NCI-H82 (cell line): ENCODE measurements at regions not wholly inside any gene's neighbourhood (a gene's known extent, or its start where the extent isn't known, plus 50 kb on each side); places are given as distances from the start of the nearest gene placed in this dataset.

Experiments used
- DNase-seq: peaks from one replicate; lab custom pipeline; 2025; lab: John Stamatoyannopoulos, UW

GRCh38 chr12:115464661-115465060, 780.7 kb upstream of the TBX3 start:
- DNase-seq: no peak

GRCh38 chr12:115464111-115464581, 780.2 kb upstream of the TBX3 start:
- no peak for DNase-seq

GRCh38 chr12:115461401-115461800, 777.4 kb upstream of the TBX3 start:
- no peak for DNase-seq

- no peak for DNase-seq
Observed at GRCh38 chr12:115457798-115458197, 773.8 kb upstream of the TBX3 start.

- peak; percentile 65 for DNase-seq
Observed at GRCh38 chr12:115456946-115457689, 773.1 kb upstream of the TBX3 start.

GRCh38 chr12:115455268-115455681, 771.3 kb upstream of the TBX3 start:
- DNase-seq: peak; percentile 43

- DNase-seq: peak; percentile 75
Observed at GRCh38 chr12:115452751-115453281, 768.8 kb upstream of the TBX3 start.

- DNase-seq: peak; percentile 86
Observed at GRCh38 chr12:115451780-115452736, 768.1 kb upstream of the TBX3 start.

- no peak for DNase-seq
Observed at GRCh38 chr12:115451151-115451779, 767.3 kb upstream of the TBX3 start.

GRCh38 chr12:115450710-115451109, 766.7 kb upstream of the TBX3 start:
- DNase-seq: peak; percentile 33

- no peak for DNase-seq
Observed at GRCh38 chr12:115450017-115450416, 766.0 kb upstream of the TBX3 start.

- no peak for DNase-seq
Observed at GRCh38 chr12:115449526-115449925, 765.6 kb upstream of the TBX3 start.

GRCh38 chr12:115444346-115444745, 760.4 kb upstream of the TBX3 start:
- no peak for DNase-seq

GRCh38 chr12:115443351-115443938, 759.5 kb upstream of the TBX3 start:
- DNase-seq: peak; percentile 87

GRCh38 chr12:115440438-115440837, 756.5 kb upstream of the TBX3 start:
- DNase-seq: no peak

- no peak for DNase-seq
Observed at GRCh38 chr12:115439008-115439601, 755.1 kb upstream of the TBX3 start.

GRCh38 chr12:115438314-115438713, 754.3 kb upstream of the TBX3 start:
- DNase-seq: no peak

- no peak for DNase-seq
Observed at GRCh38 chr12:115437061-115437567, 753.1 kb upstream of the TBX3 start.

- DNase-seq: peak; percentile 72
Observed at GRCh38 chr12:115433014-115433634, 749.1 kb upstream of the TBX3 start.

- DNase-seq: no peak
Observed at GRCh38 chr12:115430636-115431035, 746.7 kb upstream of the TBX3 start.

- DNase-seq: no peak
Observed at GRCh38 chr12:115426732-115427131, 742.8 kb upstream of the TBX3 start.
